ENCODE measurements at regions not wholly inside any gene's neighbourhood (a gene's known extent, or its start where the extent isn't known, plus 50 kb on each side); places are given as distances from the start of the nearest gene placed in this dataset.

GRCh38 chr2:64832936-64833335, 156.3 kb upstream of the SLC1A4 start:
- DNase-seq = no peak

GRCh38 chr2:64836566-64836965, 152.6 kb upstream of the SLC1A4 start:
- no peak for DNase-seq

- DNase-seq = no peak
Observed at GRCh38 chr2:64837116-64837731, 152.0 kb upstream of the SLC1A4 start.

DNA sequence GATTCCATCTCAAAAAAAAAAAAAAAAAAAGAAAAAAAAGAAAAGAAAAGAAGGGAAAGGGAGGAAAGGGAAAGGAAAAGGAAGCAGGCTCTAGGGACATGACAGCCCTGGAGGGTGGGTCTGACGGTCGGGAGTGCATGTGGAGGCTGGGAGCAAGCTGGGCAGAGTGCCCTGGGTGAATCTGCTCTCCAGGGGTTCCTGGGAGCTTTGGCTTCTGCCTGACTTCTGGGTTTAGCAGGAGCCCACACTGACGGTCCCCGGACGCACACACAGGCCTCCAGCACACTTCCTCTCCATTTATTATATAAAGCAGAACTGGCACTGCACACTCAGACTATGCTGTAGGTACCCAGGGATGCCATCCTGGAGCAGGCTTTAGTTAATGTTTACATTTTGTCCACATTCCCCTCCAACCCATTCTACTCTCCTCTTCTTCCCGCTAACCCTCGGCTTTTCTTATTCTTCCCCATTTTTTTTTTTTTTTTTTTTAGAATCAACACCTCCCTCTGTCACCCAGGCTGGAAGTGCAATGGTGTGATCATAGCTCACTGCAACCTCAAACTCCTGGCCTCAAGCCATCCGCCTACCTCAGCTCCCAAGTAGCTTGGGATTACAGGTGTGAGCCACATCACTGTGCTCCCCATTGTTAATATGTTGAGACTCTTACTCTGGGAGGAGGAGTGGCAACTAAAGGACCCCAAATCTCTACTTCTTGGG, 151.1 kb upstream of the SLC1A4 start:
- DNase-seq = no peak

DNA sequence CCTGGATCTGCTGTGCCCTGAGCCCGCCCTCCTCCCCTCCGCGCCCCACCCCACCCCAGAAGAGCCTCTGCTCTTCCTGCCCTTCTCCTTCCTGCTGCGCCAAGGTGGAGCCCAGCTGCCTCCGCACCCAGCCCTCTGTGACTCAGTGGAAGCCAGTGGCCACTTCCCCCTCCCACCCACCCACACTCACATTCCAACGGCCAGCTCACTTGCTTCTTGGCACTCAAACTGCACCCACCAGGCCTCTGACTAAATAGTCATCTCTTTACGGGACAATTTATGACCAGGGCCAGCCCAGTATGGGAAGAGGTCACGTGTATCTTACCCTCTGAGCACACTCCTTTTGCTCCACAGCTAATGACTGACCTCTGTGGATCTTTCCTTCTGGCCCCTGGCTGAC, 150.4 kb upstream of the SLC1A4 start:
- no peak for DNase-seq

GRCh38 chr2:64839844-64840243, 149.4 kb upstream of the SLC1A4 start:
- no peak for DNase-seq

- no peak for DNase-seq
Observed at GRCh38 chr2:64840426-64840881, 148.7 kb upstream of the SLC1A4 start.

DNA sequence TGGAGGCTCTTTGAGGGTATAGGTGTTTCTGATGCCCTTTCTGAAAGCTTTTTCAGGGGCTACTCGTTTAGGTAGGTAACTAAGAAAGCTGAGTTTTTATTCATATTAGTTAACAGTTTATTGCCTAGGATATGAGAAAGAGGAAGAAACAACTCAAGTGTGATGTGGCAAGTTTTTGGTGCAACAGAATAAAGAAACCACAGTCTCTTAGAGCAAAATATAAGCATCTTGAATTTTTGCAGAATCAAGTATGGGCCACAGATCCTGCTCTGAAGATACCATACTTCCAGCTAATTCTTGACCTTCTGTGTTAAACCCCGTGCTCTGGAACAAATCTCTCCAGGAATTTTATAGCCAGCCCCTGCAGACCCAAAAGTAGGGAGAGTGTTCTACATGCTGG, 147.7 kb upstream of the SLC1A4 start:
- DNase-seq = no peak

- no peak for DNase-seq
Observed at GRCh38 chr2:64842030-64842429, 147.2 kb upstream of the SLC1A4 start.

GRCh38 chr2:64844087-64844486, 145.1 kb upstream of the SLC1A4 start:
- no peak for DNase-seq

GRCh38 chr2:64845273-64845905, 143.8 kb upstream of the SLC1A4 start:
- no peak for DNase-seq

- no peak for DNase-seq
Observed at GRCh38 chr2:64846177-64846576, 143.0 kb upstream of the SLC1A4 start.

DNA sequence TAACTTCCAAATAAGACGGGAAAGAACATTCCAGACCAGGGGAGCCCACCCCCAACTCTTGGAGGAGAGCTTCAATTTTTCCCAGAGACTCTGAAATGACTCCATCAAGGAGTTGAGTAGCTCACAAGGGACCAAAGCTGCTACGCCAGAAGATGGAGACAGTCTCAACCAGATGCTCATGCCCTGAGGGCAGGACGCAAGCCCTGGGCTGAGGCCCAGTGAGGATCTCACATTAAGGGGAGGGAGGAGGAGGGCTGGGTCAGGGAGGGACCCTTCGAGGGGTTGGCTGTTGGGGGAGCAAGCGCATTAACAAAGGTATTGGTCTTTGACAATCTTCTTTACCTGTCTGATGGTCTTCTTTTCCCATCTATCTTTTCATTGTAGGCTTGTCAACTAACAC, 141.3 kb upstream of the SLC1A4 start:
- DNase-seq = no peak

GRCh38 chr2:64848363-64848762, 140.8 kb upstream of the SLC1A4 start:
- DNase-seq = no peak

DNA sequence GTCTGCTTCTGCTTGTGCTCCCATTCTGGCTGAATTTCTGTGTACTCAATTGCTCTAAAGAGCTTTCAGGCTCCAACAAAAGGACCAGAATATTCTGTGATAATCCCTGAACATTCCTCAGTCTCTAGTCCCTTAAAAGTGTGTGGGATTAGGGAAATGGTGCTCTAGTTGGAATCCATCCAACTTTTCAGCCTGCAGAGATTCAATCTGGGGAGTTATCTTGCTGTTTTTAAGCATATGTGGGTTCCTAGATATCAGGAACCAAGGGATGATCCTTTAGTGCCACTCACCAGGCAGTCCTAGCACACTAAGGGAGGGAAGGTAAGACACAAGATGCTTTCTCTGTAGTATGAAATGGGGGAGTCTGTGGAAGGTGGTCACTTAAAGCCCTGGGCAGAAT, 140.3 kb upstream of the SLC1A4 start:
- DNase-seq = no peak

DNA sequence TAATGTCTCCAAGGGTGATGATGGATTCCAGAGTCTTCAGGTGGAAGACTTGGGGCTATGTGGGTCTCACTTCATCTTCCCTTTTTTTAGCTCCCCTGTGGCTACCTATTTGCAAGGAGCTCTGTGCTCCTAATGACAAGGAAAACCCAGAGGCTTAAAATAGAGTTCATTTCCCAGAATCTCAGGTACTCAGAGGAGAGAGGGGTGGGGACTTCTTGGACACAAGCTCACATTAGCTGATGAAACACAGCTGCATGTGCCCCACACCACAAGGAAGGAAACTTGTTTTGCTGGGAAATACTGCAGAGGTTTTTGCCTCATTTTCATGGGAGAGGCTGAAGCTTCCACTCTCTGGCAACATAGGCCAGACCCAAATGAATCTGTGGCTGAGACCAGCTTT, 138.6 kb upstream of the SLC1A4 start:
- no peak for DNase-seq

- no peak for DNase-seq
Observed at GRCh38 chr2:64852771-64853241, 136.4 kb upstream of the SLC1A4 start.

GRCh38 chr2:64853306-64853705, 135.9 kb upstream of the SLC1A4 start:
- DNase-seq = no peak

- no peak for DNase-seq
Observed at GRCh38 chr2:64853894-64854293, 135.3 kb upstream of the SLC1A4 start.

GRCh38 chr2:64854773-64855237, 134.4 kb upstream of the SLC1A4 start:
- no peak for DNase-seq

DNA sequence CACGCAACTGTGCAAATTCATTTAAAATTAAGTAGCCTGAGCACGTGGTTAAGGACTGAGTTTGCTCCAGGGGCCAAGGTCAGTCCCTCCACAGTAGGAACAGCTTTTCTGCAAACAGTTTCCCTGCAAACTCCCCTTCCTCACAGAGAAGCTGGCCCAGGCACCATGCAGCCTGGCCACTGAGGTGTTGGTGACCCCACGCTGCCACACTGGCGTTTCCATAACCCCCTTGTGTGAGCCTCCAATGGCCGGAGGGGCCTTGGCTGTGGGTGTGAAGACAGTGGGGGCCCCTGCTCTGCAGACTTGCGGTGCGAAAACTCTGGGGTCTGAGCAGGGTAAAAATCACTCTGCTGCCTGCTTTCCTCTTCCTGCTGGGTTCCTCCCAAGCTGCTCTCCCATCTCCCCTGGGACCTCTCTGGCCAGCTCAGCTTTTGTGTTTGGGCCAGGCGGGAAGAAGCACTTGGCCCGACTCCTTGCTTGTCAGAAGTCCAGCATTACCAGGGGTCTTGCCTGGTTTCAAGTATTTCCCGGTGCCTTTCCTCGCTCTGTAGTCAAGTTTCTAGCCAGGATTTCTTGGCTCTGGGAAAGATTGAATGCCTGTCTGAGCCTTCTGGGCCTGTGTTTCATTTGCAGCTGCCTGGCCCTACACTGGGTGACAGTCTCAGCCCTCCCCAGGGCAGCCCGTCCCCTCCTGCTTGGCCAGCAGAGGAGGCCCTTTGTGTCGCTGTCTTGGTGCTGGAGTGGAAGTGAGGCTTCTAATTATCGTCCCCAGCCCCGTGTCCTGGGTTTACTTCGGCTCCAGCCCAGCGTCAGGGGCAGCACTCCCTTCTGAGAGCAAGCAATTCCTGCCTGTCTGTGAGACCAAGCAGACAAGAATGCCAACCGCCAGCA, 131.4 kb upstream of the SLC1A4 start:
- DNase-seq = no peak

DNA sequence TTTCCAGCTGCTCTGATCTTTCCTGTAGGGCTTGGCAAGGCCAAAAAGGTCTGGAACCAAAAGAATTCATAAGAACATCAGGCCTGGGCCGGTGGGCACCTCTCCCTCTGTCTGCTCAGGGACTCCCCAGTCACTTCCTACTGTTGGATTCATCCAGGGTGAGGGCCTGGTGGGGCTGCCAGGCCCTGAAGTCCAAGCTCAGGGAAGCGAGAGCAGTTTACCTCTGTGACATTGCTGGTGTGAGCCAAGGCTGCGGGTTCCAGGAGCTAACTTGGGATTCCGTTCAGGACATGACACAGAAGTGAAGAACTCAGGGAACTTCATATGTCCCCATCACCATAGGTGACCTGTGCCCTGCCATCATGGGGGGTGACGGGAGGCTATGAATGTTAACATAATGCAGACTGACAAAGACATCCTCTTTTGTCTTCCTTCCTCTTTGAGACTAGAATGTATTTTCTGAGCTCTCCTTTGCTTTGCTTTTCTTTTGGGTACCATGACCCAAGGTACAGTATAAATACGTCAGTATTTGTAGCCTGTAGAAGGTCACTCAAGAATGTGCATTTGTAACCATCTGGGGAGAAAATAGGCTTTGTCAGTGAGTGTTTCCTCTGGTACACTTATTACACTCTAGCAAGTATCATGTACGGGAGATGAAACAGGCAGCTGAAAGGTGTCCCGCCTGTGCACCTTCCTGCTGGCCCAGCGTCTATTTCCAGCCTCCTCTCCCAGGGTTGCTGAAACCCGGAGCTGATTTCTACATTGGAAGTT, 130.5 kb upstream of the SLC1A4 start:
- DNase-seq = no peak
